CD4-positive, alpha-beta T cell (primary cell): ENCODE measurements at regions not wholly inside any gene's neighbourhood (a gene's known extent, or its start where the extent isn't known, plus 50 kb on each side); places are given as distances from the start of the nearest gene placed in this dataset.

Source experiments
- ATAC-seq: fragments of 200-7000 bp; cut with Tn5 transposase; one replicate; pipeline ENCODE4 v1.10.0; 2022; ENCODE audit warnings: mild to moderate bottlenecking; ENCODE audit not compliant: poor library complexity
- CTCF ChIA-PET: fragments of 350-600 bp; sonication (Branson Sonifier 250); formaldehyde crosslinking; loops from one replicate; lab custom pipeline; 2021; ENCODE audit warnings: antibody characterized with exemption, inconsistent platforms; lab: Charles Lee
- POLR2A ChIA-PET: fragments of 350-600 bp; sonication (Branson Sonifier 250); formaldehyde crosslinking; loops from one replicate; lab custom pipeline; 2021; ENCODE audit warnings: antibody characterized with exemption, inconsistent platforms; lab: Charles Lee
- DNase-seq, 14 experiments: peaks; one replicate each; pipeline ENCODE4 v3.0.0-alpha.2; 2013 to 2020; ENCODE audit warnings: mixed read lengths in 2 of 14
- H3K27ac ChIP-seq, 2 donors: one replicate each; pipeline versions ENCODE4 v1.5.1 to v1.7.0; 2013; ENCODE audit warnings: low read length in 2 of 2, low read depth in 1 of 2, mild to moderate bottlenecking in 1 of 2
- H3K27me3 ChIP-seq, 2 experiments: 1 replicate in 1 of 2; 2 replicates in 1 of 2; pipeline versions ENCODE4 v1.6.1 to v1.7.0; 2013; ENCODE audit warnings: low read length in 2 of 2, control low read depth in 1 of 2, mild to moderate bottlenecking in 1 of 2, moderate library complexity in 1 of 2; ENCODE audit not compliant: insufficient read depth in 2 of 2, control insufficient read depth in 1 of 2
- H3K36me3 ChIP-seq: one replicate; pipeline ENCODE4 v1.6.1; 2013; ENCODE audit warnings: low read length, control low read depth; ENCODE audit not compliant: insufficient read depth
- H3K4me1 ChIP-seq: one replicate; pipeline ENCODE4 v1.6.1; 2013; ENCODE audit warnings: low read length, control low read depth; ENCODE audit not compliant: insufficient read depth
- H3K4me3 ChIP-seq: one replicate; pipeline ENCODE4 v1.5.1; 2013; ENCODE audit warnings: mild to moderate bottlenecking, low read length, moderate library complexity
- H3K9me3 ChIP-seq, 2 experiments: 1 replicate in 1 of 2; 2 replicates in 1 of 2; pipeline versions ENCODE4 v1.6.1 to v1.7.0; 2013; ENCODE audit warnings: low read length in 2 of 2, mild to moderate bottlenecking in 2 of 2, control low read depth in 1 of 2, moderate library complexity in 1 of 2; ENCODE audit not compliant: control insufficient read depth in 1 of 2, insufficient read depth in 1 of 2
- H3K27ac Mint-ChIP-seq: one replicate; pipeline ENCODE4 v1.8.0; 2020; ENCODE audit warnings: mixed read lengths
- H3K27me3 Mint-ChIP-seq: one replicate; pipeline ENCODE4 v1.8.0; 2021; ENCODE audit warnings: mixed read lengths
- H3K36me3 Mint-ChIP-seq: one replicate; pipeline ENCODE4 v1.8.0; 2021; ENCODE audit warnings: low read depth, mixed read lengths
- H3K4me1 Mint-ChIP-seq: one replicate; pipeline ENCODE4 v1.8.0; 2021; ENCODE audit warnings: low read depth, mixed read lengths
- H3K4me3 Mint-ChIP-seq: one replicate; pipeline ENCODE4 v1.8.0; 2020; ENCODE audit warnings: mild to moderate bottlenecking, mixed read lengths
- H3K9me3 Mint-ChIP-seq: one replicate; pipeline ENCODE4 v1.8.0; 2020; ENCODE audit warnings: mixed read lengths
- intact Hi-C, 2 experiments: fragments of 100-400 bp; cut with DNase I in 1 of 2; cut with micrococcal nuclease in 1 of 2; formaldehyde crosslinking; loops; one replicate each; pipeline versions ENCODE4 v1.15.1 to v1.9.0; 2023 to 2025; cut with DNase I, micrococcal nuclease
- TF ChIP-seq, protein P1 (sequence below): fragments of 200-600 bp; IDR thresholded peaks from one replicate; pipeline ENCODE4 v1.8.0; 2022; ENCODE audit warnings: antibody characterized with exemption, mild to moderate bottlenecking

- no peak for DNase-seq
- Histone ChIP-seq H3K4me1 (no peaks in the 10 kb centered on the region), H3K36me3 (no peaks in the 10 kb centered on the region), H3K9me3 (no peaks in the 10 kb centered on the region), H3K27me3 (no peaks in the 10 kb centered on the region), H3K4me3 (no peak overlapping the region), H3K27ac (no peak overlapping the region)
- Mint-ChIP-seq H3K27me3 (no peaks in the 10 kb centered on the region), H3K36me3 (no peaks in the 10 kb centered on the region), H3K4me1 (no peaks in the 10 kb centered on the region), H3K27ac (no peak overlapping the region), H3K9me3 (no peaks in the 10 kb centered on the region), H3K4me3 (no peak overlapping the region)
- intact Hi-C loops = no loop called here
- ChIA-PET CTCF (no interaction called here), POLR2A (interaction anchor here (0.7 kb wide), 1 partner anchor 21 kb away, joined by 3 read pairs; no protein-coding TSS in a partner anchor)
- TF ChIP-seq, protein P1, sequence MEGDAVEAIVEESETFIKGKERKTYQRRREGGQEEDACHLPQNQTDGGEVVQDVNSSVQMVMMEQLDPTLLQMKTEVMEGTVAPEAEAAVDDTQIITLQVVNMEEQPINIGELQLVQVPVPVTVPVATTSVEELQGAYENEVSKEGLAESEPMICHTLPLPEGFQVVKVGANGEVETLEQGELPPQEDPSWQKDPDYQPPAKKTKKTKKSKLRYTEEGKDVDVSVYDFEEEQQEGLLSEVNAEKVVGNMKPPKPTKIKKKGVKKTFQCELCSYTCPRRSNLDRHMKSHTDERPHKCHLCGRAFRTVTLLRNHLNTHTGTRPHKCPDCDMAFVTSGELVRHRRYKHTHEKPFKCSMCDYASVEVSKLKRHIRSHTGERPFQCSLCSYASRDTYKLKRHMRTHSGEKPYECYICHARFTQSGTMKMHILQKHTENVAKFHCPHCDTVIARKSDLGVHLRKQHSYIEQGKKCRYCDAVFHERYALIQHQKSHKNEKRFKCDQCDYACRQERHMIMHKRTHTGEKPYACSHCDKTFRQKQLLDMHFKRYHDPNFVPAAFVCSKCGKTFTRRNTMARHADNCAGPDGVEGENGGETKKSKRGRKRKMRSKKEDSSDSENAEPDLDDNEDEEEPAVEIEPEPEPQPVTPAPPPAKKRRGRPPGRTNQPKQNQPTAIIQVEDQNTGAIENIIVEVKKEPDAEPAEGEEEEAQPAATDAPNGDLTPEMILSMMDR = no peak
- ATAC-seq = no peak
Measured at GRCh38 chr2:155424518-155424917, 726.0 kb downstream of the KCNJ3 start.

DNA sequence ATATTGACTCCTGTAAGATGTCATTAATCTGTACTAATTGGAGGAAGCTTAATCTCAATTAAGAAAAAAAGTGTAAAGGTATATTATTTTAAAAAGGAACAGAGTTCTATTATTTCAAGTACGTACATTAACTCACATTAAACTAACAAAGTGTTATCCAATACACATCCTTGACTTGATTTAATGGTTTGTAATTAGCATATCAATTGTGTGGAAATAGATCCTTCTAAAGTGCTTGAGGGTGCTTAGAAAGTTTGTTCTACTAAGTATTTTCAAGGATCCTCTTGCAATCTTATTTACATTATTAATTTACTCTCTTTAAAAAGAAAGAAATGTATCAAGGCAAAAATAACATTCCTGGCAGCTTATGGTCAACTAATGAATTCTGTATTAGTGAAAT lies 720.3 kb downstream of the KCNJ3 start:
- H3K9me3 ChIP-seq = peaks cover 0 to 4% of the 10 kb centered on the region in 2 experiments
- Mint-ChIP-seq H3K4me1 (no peaks in the 10 kb centered on the region), H3K4me3 (no peak overlapping the region), H3K9me3 (no peaks in the 10 kb centered on the region), H3K27me3 (no peaks in the 10 kb centered on the region), H3K27ac (no peak overlapping the region), H3K36me3 (no peaks in the 10 kb centered on the region)
- intact Hi-C loops = no loop called here
- no peaks in the 10 kb centered on the region for H3K36me3 ChIP-seq
- DNase-seq (no peak), ATAC-seq (no peak)
- H3K27ac ChIP-seq = no peak overlapping the region
- CTCF ChIA-PET = no interaction called here
- no peaks in the 10 kb centered on the region for H3K4me1 ChIP-seq
- H3K4me3 ChIP-seq = no peak overlapping the region
- no peaks in the 10 kb centered on the region for H3K27me3 ChIP-seq
- POLR2A ChIA-PET = no interaction called here
- TF ChIP-seq, protein P1 = no peak

DNA sequence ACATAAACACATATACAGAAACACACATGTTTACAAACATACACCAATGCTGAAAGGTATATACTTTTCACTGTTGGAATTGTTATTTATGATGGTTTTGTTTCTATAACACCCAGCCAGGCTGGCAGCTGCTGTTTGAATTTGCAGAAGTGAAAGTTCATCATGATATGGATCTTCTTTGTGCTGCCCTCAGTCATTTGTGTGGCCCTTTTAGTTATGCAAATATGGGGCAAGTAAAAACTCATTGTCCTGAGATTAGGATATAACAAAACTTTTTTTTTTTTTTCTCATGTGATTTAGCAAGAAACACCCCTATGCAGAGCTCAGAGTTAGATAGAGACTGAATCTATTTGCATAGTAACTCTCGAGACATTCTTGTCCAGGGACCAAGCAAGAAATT lies 714.1 kb downstream of the KCNJ3 start:
- ATAC-seq = no peak
- H3K27me3 ChIP-seq = no peaks in the 10 kb centered on the region
- H3K9me3 Mint-ChIP-seq = peaks cover under 1% of the 10 kb centered on the region
- no peak overlapping the region for H3K27ac ChIP-seq
- DNase-seq = no peak
- peaks cover 0 to 4% of the 10 kb centered on the region in 2 experiments for H3K9me3 ChIP-seq
- no peaks in the 10 kb centered on the region for H3K27me3 Mint-ChIP-seq
- H3K36me3 ChIP-seq = no peaks in the 10 kb centered on the region
- no peak overlapping the region for H3K4me3 ChIP-seq
- H3K4me1 ChIP-seq = no peaks in the 10 kb centered on the region
- H3K4me1 Mint-ChIP-seq = no peaks in the 10 kb centered on the region
- ChIA-PET POLR2A (no interaction called here), CTCF (no interaction called here)
- intact Hi-C loops = no loop called here
- TF ChIP-seq, protein P1 = no peak
- H3K27ac Mint-ChIP-seq = no peak overlapping the region
- no peaks in the 10 kb centered on the region for H3K36me3 Mint-ChIP-seq
- H3K4me3 Mint-ChIP-seq = no peak overlapping the region
